ENCODE measurements at regions not wholly inside any gene's neighbourhood (a gene's known extent, or its start where the extent isn't known, plus 50 kb on each side); places are given as distances from the start of the nearest gene placed in this dataset.

DNA sequence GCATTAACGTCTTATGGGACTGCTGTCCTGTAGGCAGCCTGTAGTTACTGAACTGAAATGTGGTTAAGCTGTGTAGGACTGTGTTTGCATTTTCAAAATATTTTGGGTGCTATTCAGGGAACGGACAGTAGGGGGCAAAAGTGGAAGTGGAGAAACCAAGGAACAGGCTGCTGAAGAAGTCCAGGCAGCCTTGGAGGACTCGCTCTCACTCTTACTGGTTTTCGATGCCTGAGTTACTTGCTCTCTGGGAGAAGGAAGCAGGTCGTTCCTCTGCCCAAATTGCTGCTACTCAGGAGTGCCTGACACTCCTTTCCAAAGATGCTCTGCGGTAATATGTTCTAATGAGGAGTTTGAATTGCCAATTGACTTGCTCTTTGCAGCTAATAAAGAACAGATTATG lies 64.5 kb upstream of the RBFOX1 start:
- peak in 1 of 2 donors; percentile 51 for ATAC-seq (ENCODE audit: low FRiP score in 2 of 2)

DNA sequence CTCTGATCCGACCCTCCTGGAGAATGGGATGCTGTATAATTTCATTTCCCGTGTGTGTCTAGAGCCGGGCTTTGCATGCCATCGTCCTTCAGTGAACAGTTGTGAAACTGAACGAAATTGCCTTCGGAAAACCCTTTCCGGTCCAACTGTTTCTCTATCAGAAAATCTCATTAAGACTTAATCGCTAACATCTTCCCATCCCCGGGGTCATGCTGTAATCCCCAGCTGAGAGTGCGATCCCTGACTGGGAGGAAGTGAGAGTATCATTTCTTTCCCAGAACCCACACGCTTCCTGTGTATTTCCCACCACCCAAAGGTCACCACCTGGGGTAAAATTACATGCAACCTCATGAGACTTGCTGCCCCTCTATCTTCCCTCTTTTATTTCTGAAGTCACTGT lies 75.6 kb upstream of the RBFOX1 start:
- 59 to 72% methylated on average over 11 of the region's 11 CpGs for WGBS, 2 donors

More for the DNA sequence above, 64.5 kb upstream of the RBFOX1 start:
- no peak overlapping the region for H3K4me3 ChIP-seq
- no peak for DNase-seq
- no peak for TF ChIP-seq POLR2A (IDR thresholded peaks at IDR 0.05)
- TF ChIP-seq, protein P1, sequence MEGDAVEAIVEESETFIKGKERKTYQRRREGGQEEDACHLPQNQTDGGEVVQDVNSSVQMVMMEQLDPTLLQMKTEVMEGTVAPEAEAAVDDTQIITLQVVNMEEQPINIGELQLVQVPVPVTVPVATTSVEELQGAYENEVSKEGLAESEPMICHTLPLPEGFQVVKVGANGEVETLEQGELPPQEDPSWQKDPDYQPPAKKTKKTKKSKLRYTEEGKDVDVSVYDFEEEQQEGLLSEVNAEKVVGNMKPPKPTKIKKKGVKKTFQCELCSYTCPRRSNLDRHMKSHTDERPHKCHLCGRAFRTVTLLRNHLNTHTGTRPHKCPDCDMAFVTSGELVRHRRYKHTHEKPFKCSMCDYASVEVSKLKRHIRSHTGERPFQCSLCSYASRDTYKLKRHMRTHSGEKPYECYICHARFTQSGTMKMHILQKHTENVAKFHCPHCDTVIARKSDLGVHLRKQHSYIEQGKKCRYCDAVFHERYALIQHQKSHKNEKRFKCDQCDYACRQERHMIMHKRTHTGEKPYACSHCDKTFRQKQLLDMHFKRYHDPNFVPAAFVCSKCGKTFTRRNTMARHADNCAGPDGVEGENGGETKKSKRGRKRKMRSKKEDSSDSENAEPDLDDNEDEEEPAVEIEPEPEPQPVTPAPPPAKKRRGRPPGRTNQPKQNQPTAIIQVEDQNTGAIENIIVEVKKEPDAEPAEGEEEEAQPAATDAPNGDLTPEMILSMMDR (IDR thresholded peaks at IDR 0.05): peak in 4 of 6 experiments; percentile 22 to 47 (median 37)
- H3K4me1 ChIP-seq: no peaks in the 10 kb centered on the region
- no peak overlapping the region for H3K27ac ChIP-seq
- H3K36me3 ChIP-seq: no peaks in the 10 kb centered on the region
- 10 to 12% methylated on average over 5 to 6 of the region's 6 CpGs for WGBS, 2 donors
- H3K9me3 ChIP-seq: no peaks in the 10 kb centered on the region
- no peaks in the 10 kb centered on the region for H3K27me3 ChIP-seq

DNA sequence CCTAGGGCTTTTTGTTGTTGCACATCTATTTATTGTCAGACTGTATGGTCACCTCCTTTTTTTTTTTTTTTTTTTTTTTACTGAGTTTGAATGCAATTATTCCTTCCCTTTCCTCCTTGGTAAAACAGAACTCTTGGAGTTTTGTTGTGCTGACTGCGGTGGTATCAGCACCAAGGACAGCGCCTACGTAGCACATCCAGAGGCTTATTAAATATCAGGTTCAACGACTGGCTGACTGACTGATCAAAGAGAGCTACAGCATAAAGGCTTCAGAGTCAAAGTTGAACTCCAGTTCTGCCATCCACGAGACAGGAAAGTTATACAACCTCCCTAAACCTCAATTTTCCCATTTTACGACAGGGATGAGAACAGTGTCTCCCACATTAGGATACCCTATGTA lies 86.1 kb upstream of the RBFOX1 start:
- Histone ChIP-seq H3K4me1 (no peaks in the 10 kb centered on the region), H3K4me3 (no peak overlapping the region), H3K9me3 (no peaks in the 10 kb centered on the region), H3K36me3 (no peaks in the 10 kb centered on the region), H3K27ac (no peak overlapping the region), H3K27me3 (no peaks in the 10 kb centered on the region)
- DNase-seq (no peak), ATAC-seq (ENCODE audit: low FRiP score in 2 of 2) (no peak)
- TF ChIP-seq POLR2A (IDR thresholded peaks at IDR 0.05): no peak
- TF ChIP-seq, protein P1 (IDR thresholded peaks at IDR 0.05): no peak
- TF ChIP-seq EP300 (IDR thresholded peaks at IDR 0.05): no peak
- TF ChIP-seq POLR2AphosphoS5 (IDR thresholded peaks at IDR 0.05): no peak
- WGBS, 2 donors: 29 to 36% methylated on average over 6 of the region's 6 CpGs

More for the DNA sequence above, 75.6 kb upstream of the RBFOX1 start:
- H3K36me3 ChIP-seq: no peaks in the 10 kb centered on the region
- TF ChIP-seq POLR2A (IDR thresholded peaks at IDR 0.05) (no peak), POLR2AphosphoS5 (IDR thresholded peaks at IDR 0.05) (no peak)
- TF ChIP-seq, protein P1 (IDR thresholded peaks at IDR 0.05): no peak
- DNase-seq (no peak), ATAC-seq (ENCODE audit: low FRiP score in 2 of 2) (no peak)
- H3K4me1 ChIP-seq: no peaks in the 10 kb centered on the region
- no peaks in the 10 kb centered on the region for H3K9me3 ChIP-seq
- no peak overlapping the region for H3K4me3 ChIP-seq
- H3K27ac ChIP-seq: no peak overlapping the region
- no peaks in the 10 kb centered on the region for H3K27me3 ChIP-seq

DNA sequence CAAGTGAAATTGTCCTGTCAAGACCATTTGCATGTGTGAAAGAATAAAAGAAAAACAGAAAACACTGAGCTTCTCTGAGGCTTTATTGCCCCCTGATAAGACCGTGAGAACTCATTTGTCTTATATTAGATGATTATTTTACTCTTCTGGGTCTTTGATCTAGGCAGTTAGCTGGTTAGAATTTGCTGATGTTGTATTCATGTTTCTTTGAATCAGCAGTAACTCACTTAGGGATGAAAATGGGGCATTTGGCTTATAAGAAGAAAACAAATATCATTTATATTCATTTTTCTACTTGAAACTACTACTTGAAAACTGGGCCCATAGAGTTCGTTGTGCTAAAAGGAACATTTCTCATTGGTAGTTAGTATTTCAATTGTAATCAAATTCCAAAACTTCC lies 93.1 kb upstream of the RBFOX1 start:
- Histone ChIP-seq H3K9me3 (no peaks in the 10 kb centered on the region), H3K4me3 (no peak overlapping the region), H3K27ac (no peak overlapping the region), H3K27me3 (no peaks in the 10 kb centered on the region), H3K36me3 (no peaks in the 10 kb centered on the region), H3K4me1 (no peaks in the 10 kb centered on the region)
- WGBS, 2 donors: 72 to 83% methylated on average over 2 of the region's 2 CpGs
- ATAC-seq (ENCODE audit: low FRiP score in 2 of 2): no peak
- no peak for TF ChIP-seq POLR2A (IDR thresholded peaks at IDR 0.05)
- TF ChIP-seq EP300 (IDR thresholded peaks at IDR 0.05): no peak
- TF ChIP-seq, protein P1 (IDR thresholded peaks at IDR 0.05): no peak
- no peak for TF ChIP-seq POLR2AphosphoS5 (IDR thresholded peaks at IDR 0.05)
- no peak for DNase-seq

DNA sequence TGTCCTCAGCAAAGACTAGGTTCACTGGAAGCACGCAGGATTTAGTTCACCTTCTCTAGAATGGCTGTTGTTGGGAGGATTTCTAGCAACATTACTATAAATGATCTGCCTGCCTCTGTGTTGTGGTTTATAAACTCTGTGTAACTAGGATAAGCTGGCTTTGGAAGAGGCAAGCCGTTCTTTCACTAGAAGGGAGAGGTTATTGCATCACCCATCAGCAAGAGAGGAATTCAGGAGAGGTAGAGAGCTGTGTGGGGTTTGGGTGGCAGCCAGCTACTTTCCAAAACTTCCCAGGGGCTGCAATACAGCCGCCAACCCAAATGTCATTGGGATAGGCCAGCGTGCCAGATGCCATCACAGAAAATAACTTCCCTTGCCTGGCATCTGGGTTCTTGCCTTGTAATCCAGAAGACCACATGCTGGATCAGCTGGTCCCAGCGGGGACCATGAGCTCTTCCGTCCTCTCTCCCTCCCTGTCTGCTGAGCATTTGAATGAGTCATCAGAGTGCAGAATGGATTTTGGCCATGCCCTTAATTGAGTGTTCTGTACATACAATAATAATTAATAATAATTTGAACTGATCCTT lies 95.7 kb upstream of the RBFOX1 start:
- no peak for ATAC-seq (ENCODE audit: low FRiP score in 2 of 2)
- Histone ChIP-seq H3K4me1 (no peaks in the 10 kb centered on the region), H3K36me3 (no peaks in the 10 kb centered on the region), H3K27me3 (no peaks in the 10 kb centered on the region), H3K4me3 (no peak overlapping the region), H3K27ac (no peak overlapping the region), H3K9me3 (no peaks in the 10 kb centered on the region)
- no peak for TF ChIP-seq POLR2AphosphoS5 (IDR thresholded peaks at IDR 0.05)
- no peak for TF ChIP-seq EP300 (IDR thresholded peaks at IDR 0.05)
- TF ChIP-seq POLR2A (IDR thresholded peaks at IDR 0.05): no peak
- TF ChIP-seq, protein P1 (IDR thresholded peaks at IDR 0.05): no peak
- no peak for DNase-seq
- WGBS, 2 donors: 67 to 72% methylated on average over 6 of the region's 6 CpGs
